CD4-positive, alpha-beta T cell (primary cell): ENCODE measurements at regions not wholly inside any gene's neighbourhood (a gene's known extent, or its start where the extent isn't known, plus 50 kb on each side); places are given as distances from the start of the nearest gene placed in this dataset.

Experiments used
- ATAC-seq: fragments of 200-7000 bp; cut with Tn5 transposase; one replicate; pipeline ENCODE4 v1.10.0; 2022; ENCODE audit warnings: mild to moderate bottlenecking; ENCODE audit not compliant: poor library complexity
- CTCF ChIA-PET: fragments of 350-600 bp; sonication (Branson Sonifier 250); formaldehyde crosslinking; loops from one replicate; lab custom pipeline; 2021; ENCODE audit warnings: antibody characterized with exemption, inconsistent platforms; lab: Charles Lee
- POLR2A ChIA-PET: fragments of 350-600 bp; sonication (Branson Sonifier 250); formaldehyde crosslinking; loops from one replicate; lab custom pipeline; 2021; ENCODE audit warnings: antibody characterized with exemption, inconsistent platforms; lab: Charles Lee
- DNase-seq, 14 experiments: peaks; one replicate each; pipeline ENCODE4 v3.0.0-alpha.2; 2013 to 2020; ENCODE audit warnings: mixed read lengths in 2 of 14
- H3K27ac ChIP-seq, 2 donors: one replicate each; pipeline versions ENCODE4 v1.5.1 to v1.7.0; 2013; ENCODE audit warnings: low read length in 2 of 2, low read depth in 1 of 2, mild to moderate bottlenecking in 1 of 2
- H3K27me3 ChIP-seq, 2 experiments: 1 replicate in 1 of 2; 2 replicates in 1 of 2; pipeline versions ENCODE4 v1.6.1 to v1.7.0; 2013; ENCODE audit warnings: low read length in 2 of 2, control low read depth in 1 of 2, mild to moderate bottlenecking in 1 of 2, moderate library complexity in 1 of 2; ENCODE audit not compliant: insufficient read depth in 2 of 2, control insufficient read depth in 1 of 2
- H3K36me3 ChIP-seq: one replicate; pipeline ENCODE4 v1.6.1; 2013; ENCODE audit warnings: low read length, control low read depth; ENCODE audit not compliant: insufficient read depth
- H3K4me1 ChIP-seq: one replicate; pipeline ENCODE4 v1.6.1; 2013; ENCODE audit warnings: low read length, control low read depth; ENCODE audit not compliant: insufficient read depth
- H3K4me3 ChIP-seq: one replicate; pipeline ENCODE4 v1.5.1; 2013; ENCODE audit warnings: mild to moderate bottlenecking, low read length, moderate library complexity
- H3K9me3 ChIP-seq, 2 experiments: 1 replicate in 1 of 2; 2 replicates in 1 of 2; pipeline versions ENCODE4 v1.6.1 to v1.7.0; 2013; ENCODE audit warnings: low read length in 2 of 2, mild to moderate bottlenecking in 2 of 2, control low read depth in 1 of 2, moderate library complexity in 1 of 2; ENCODE audit not compliant: control insufficient read depth in 1 of 2, insufficient read depth in 1 of 2
- H3K27ac Mint-ChIP-seq: one replicate; pipeline ENCODE4 v1.8.0; 2020; ENCODE audit warnings: mixed read lengths
- H3K27me3 Mint-ChIP-seq: one replicate; pipeline ENCODE4 v1.8.0; 2021; ENCODE audit warnings: mixed read lengths
- H3K36me3 Mint-ChIP-seq: one replicate; pipeline ENCODE4 v1.8.0; 2021; ENCODE audit warnings: low read depth, mixed read lengths
- H3K4me1 Mint-ChIP-seq: one replicate; pipeline ENCODE4 v1.8.0; 2021; ENCODE audit warnings: low read depth, mixed read lengths
- H3K4me3 Mint-ChIP-seq: one replicate; pipeline ENCODE4 v1.8.0; 2020; ENCODE audit warnings: mild to moderate bottlenecking, mixed read lengths
- H3K9me3 Mint-ChIP-seq: one replicate; pipeline ENCODE4 v1.8.0; 2020; ENCODE audit warnings: mixed read lengths
- CTCF ChIP-seq: fragments of 200-600 bp; IDR thresholded peaks from one replicate; pipeline ENCODE4 v1.8.0; 2022; ENCODE audit warnings: antibody characterized with exemption, mild to moderate bottlenecking
- intact Hi-C, 2 experiments: fragments of 100-400 bp; cut with DNase I in 1 of 2; cut with micrococcal nuclease in 1 of 2; formaldehyde crosslinking; loops; one replicate each; pipeline versions ENCODE4 v1.15.1 to v1.9.0; 2023 to 2025; cut with DNase I, micrococcal nuclease

DNA sequence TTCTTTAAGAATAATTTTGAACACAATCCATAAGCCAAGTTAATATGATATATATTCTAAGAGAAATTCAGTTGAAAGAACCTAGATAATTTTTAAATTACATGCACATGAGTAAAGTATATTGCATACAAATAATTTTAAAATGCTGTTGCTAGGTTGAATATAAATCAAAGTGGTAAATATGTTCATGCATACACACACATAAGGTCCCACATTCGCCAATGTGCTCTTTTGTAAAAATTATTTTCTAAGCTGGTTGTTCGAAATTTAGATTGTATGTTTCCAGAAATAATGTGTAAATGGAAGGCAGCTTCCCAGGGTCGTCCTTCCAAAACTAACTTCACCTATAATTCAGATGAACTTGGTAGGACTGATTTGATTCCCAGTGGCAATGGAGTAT lies 173.7 kb upstream of the CCDC196 start:
- Histone ChIP-seq H3K36me3 (no peaks in the 10 kb centered on the region), H3K27ac (no peak overlapping the region), H3K4me1 (no peaks in the 10 kb centered on the region), H3K4me3 (no peak overlapping the region), H3K9me3 (peaks cover 5 to 12% of the 10 kb centered on the region in 2 experiments), H3K27me3 (no peaks in the 10 kb centered on the region)
- no peak for TF ChIP-seq CTCF
- H3K9me3 Mint-ChIP-seq, result peaks cover 6% of the 10 kb centered on the region
- H3K4me1 Mint-ChIP-seq, result no peaks in the 10 kb centered on the region
- ChIA-PET POLR2A (no interaction called here), CTCF (no interaction called here)
- no peak overlapping the region for H3K4me3 Mint-ChIP-seq
- H3K36me3 Mint-ChIP-seq, result peaks cover 5% of the 10 kb centered on the region
- DNase-seq, result no peak
- ATAC-seq, result no peak
- H3K27me3 Mint-ChIP-seq, result no peaks in the 10 kb centered on the region
- intact Hi-C loops, result no loop called here
- no peak overlapping the region for H3K27ac Mint-ChIP-seq

- Histone ChIP-seq H3K27me3 (no peaks in the 10 kb centered on the region), H3K4me3 (no peak overlapping the region), H3K27ac (no peak overlapping the region), H3K4me1 (no peaks in the 10 kb centered on the region), H3K9me3 (peaks cover 7 to 13% of the 10 kb centered on the region in 2 experiments), H3K36me3 (no peaks in the 10 kb centered on the region)
- H3K4me1 Mint-ChIP-seq, result no peaks in the 10 kb centered on the region
- DNase-seq (no peak), ATAC-seq (no peak)
- H3K9me3 Mint-ChIP-seq, result peaks cover 17% of the 10 kb centered on the region
- no peaks in the 10 kb centered on the region for H3K27me3 Mint-ChIP-seq
- no peak overlapping the region for H3K4me3 Mint-ChIP-seq
- H3K27ac Mint-ChIP-seq, result no peak overlapping the region
- H3K36me3 Mint-ChIP-seq, result peaks cover 13% of the 10 kb centered on the region
- CTCF ChIA-PET, result no interaction called here
- intact Hi-C loops, result no loop called here
- no peak for TF ChIP-seq CTCF
- POLR2A ChIA-PET, result no interaction called here
Observed at GRCh38 chr14:66315098-66315497, 171.1 kb upstream of the CCDC196 start.

- no peak overlapping the region for H3K4me3 ChIP-seq
- Mint-ChIP-seq H3K36me3 (peaks cover 13% of the 10 kb centered on the region), H3K4me3 (no peak overlapping the region), H3K9me3 (peaks cover 17% of the 10 kb centered on the region), H3K27me3 (no peaks in the 10 kb centered on the region), H3K4me1 (no peaks in the 10 kb centered on the region), H3K27ac (no peak overlapping the region)
- CTCF ChIA-PET, result no interaction called here
- no peak for TF ChIP-seq CTCF
- H3K36me3 ChIP-seq, result no peaks in the 10 kb centered on the region
- H3K9me3 ChIP-seq, result peaks cover 7 to 13% of the 10 kb centered on the region in 2 experiments
- ATAC-seq, result no peak
- no peaks in the 10 kb centered on the region for H3K27me3 ChIP-seq
- no peaks in the 10 kb centered on the region for H3K4me1 ChIP-seq
- intact Hi-C loops, result no loop called here
- no peak for DNase-seq
- H3K27ac ChIP-seq, result no peak overlapping the region
- POLR2A ChIA-PET, result no interaction called here
Observed at GRCh38 chr14:66315548-66315947, 170.6 kb upstream of the CCDC196 start.
